Chondrocyte (in vitro differentiated cells): ENCODE measurements at regions not wholly inside any gene's neighbourhood (a gene's known extent, or its start where the extent isn't known, plus 50 kb on each side); places are given as distances from the start of the nearest gene placed in this dataset.

Experiments used
- DNase-seq: peaks from one replicate; pipeline ENCODE4 v3.0.0; 2021; ENCODE audit warnings: mixed read lengths, low spot score
- H3K27ac Mint-ChIP-seq: one replicate; pipeline ENCODE4 v1.8.0; 2021; ENCODE audit warnings: mild to moderate bottlenecking, moderate library complexity, mixed read lengths; ENCODE audit not compliant: unreplicated experiment
- H3K27me3 Mint-ChIP-seq: 2 replicates; pipeline ENCODE4 v1.8.0; 2021; ENCODE audit warnings: low read depth, mixed read lengths
- H3K36me3 Mint-ChIP-seq: 2 replicates; pipeline ENCODE4 v1.8.0; 2021; ENCODE audit warnings: low read depth, mixed read lengths
- H3K4me1 Mint-ChIP-seq: 2 replicates; pipeline ENCODE4 v1.8.0; 2021; ENCODE audit warnings: low read depth, mild to moderate bottlenecking, mixed read lengths
- H3K4me3 Mint-ChIP-seq: one replicate; pipeline ENCODE4 v1.8.0; 2021; ENCODE audit warnings: mild to moderate bottlenecking, moderate library complexity, mixed read lengths; ENCODE audit not compliant: unreplicated experiment
- H3K9me3 Mint-ChIP-seq: 2 replicates; pipeline ENCODE4 v1.8.0; 2021; ENCODE audit warnings: low read depth, mixed read lengths
- CTCF ChIP-seq: fragments of 200-600 bp; sonication (generic); IDR thresholded peaks from 2 replicates; pipeline ENCODE4 v1.5.0; 2021; ENCODE audit warnings: antibody characterized with exemption, mild to moderate bottlenecking, moderate library complexity

GRCh38 chr3:188067932-188068331 lies 86.0 kb upstream of the LPP start:
- H3K9me3 Mint-ChIP-seq: no peaks in the 10 kb centered on the region
- no peaks in the 10 kb centered on the region for H3K36me3 Mint-ChIP-seq
- H3K27me3 Mint-ChIP-seq: no peaks in the 10 kb centered on the region
- no peak overlapping the region for H3K4me3 Mint-ChIP-seq
- peaks cover 11% of the 10 kb centered on the region for H3K4me1 Mint-ChIP-seq
- peak overlapping the region; percentile 32 for H3K27ac Mint-ChIP-seq
- TF ChIP-seq CTCF: no peak
- no peak for DNase-seq

GRCh38 chr3:188068342-188068741 lies 85.6 kb upstream of the LPP start:
- Mint-ChIP-seq H3K36me3 (no peaks in the 10 kb centered on the region), H3K27me3 (no peaks in the 10 kb centered on the region)
- no peak for TF ChIP-seq CTCF

GRCh38 chr3:188071636-188072035 lies 82.3 kb upstream of the LPP start:
- Mint-ChIP-seq H3K9me3 (no peaks in the 10 kb centered on the region), H3K27me3 (no peaks in the 10 kb centered on the region), H3K36me3 (no peaks in the 10 kb centered on the region), H3K4me1 (peaks cover 9% of the 10 kb centered on the region), H3K4me3 (no peak overlapping the region), H3K27ac (no peak overlapping the region)
- no peak for DNase-seq
- no peak for TF ChIP-seq CTCF

More at GRCh38 chr3:188068342-188068741, 85.6 kb upstream of the LPP start:
- Mint-ChIP-seq H3K4me1 (peaks cover 11% of the 10 kb centered on the region), H3K27ac (peak overlapping the region; percentile 32), H3K9me3 (no peaks in the 10 kb centered on the region), H3K4me3 (no peak overlapping the region)
- no peak for DNase-seq

GRCh38 chr3:188076176-188076575 lies 77.8 kb upstream of the LPP start:
- no peak overlapping the region for H3K27ac Mint-ChIP-seq
- no peak for TF ChIP-seq CTCF
- peaks cover 4% of the 10 kb centered on the region for H3K36me3 Mint-ChIP-seq
- H3K4me3 Mint-ChIP-seq: no peak overlapping the region
- DNase-seq: no peak
- peaks cover 4% of the 10 kb centered on the region for H3K4me1 Mint-ChIP-seq
- H3K9me3 Mint-ChIP-seq: peaks cover 10% of the 10 kb centered on the region
- H3K27me3 Mint-ChIP-seq: no peaks in the 10 kb centered on the region

GRCh38 chr3:188077160-188077799 lies 76.7 kb upstream of the LPP start:
- Mint-ChIP-seq H3K4me3 (no peak overlapping the region), H3K9me3 (peaks cover 10% of the 10 kb centered on the region), H3K4me1 (peaks cover 4% of the 10 kb centered on the region), H3K36me3 (peaks cover 4% of the 10 kb centered on the region), H3K27ac (no peak overlapping the region), H3K27me3 (no peaks in the 10 kb centered on the region)
- no peak for DNase-seq
- TF ChIP-seq CTCF: no peak
